Thyroid gland (tissue), 4 donors: ENCODE measurements at regions not wholly inside any gene's neighbourhood (a gene's known extent, or its start where the extent isn't known, plus 50 kb on each side); places are given as distances from the start of the nearest gene placed in this dataset.

Experiments
- DNase-seq, 2 donors: peaks; one replicate each; pipeline ENCODE4 v3.0.0-alpha.2; 2019
- H3K27ac ChIP-seq, 3 donors: fragments of 200-600 bp; sonication (generic); 1 replicate in 2 of 3; 2 replicates in 1 of 3; pipeline ENCODE4 v1.5.1; 2016 to 2019; ENCODE audit warnings: mild to moderate bottlenecking in 1 of 3, moderate library complexity in 1 of 3
- H3K27me3 ChIP-seq: fragments of 200-600 bp; sonication (generic); one replicate; pipeline ENCODE4 v1.5.1; 2019
- H3K36me3 ChIP-seq, 2 donors: fragments of 200-600 bp; sonication (generic); one replicate each; pipeline ENCODE4 v1.5.1; 2016 to 2019
- H3K4me1 ChIP-seq, 2 donors: fragments of 200-600 bp; sonication (generic); one replicate each; pipeline ENCODE4 v1.5.1; 2017 to 2019
- H3K4me3 ChIP-seq, 3 donors: fragments of 200-600 bp; sonication (generic); replicated peaks in 1 of 3; 1 replicate in 2 of 3; 2 replicates in 1 of 3; pipeline ENCODE4 v1.5.1; 2016; ENCODE audit warnings: mild to moderate bottlenecking in 1 of 3
- H3K9me3 ChIP-seq: fragments of 200-600 bp; sonication (generic); one replicate; pipeline ENCODE4 v1.5.1; 2017
- CTCF ChIP-seq, 6 experiments: fragments of 200-600 bp in 3 of 6; fragments of 450-650 bp in 3 of 6; sonication (generic) in 3 of 6; IDR thresholded peaks; one replicate each; pipeline ENCODE4 v1.5.1; 2016 to 2019; ENCODE audit warnings: antibody characterized with exemption in 6 of 6, mild to moderate bottlenecking in 2 of 6, inconsistent platforms in 1 of 6, moderate library complexity in 1 of 6
- POLR2A ChIP-seq, 2 donors: fragments of 450-650 bp; IDR thresholded peaks; one replicate each; pipeline ENCODE4 v1.6.1; 2017; ENCODE audit warnings: antibody characterized with exemption in 2 of 2, mild to moderate bottlenecking in 2 of 2, moderate library complexity in 1 of 2
- WGBS, 2 donors: methylation state at CpG; one replicate each; pipeline ENCODE4 v1.1.5; 2017; 5-methylcytosine and 5-hydroxymethylcytosine counted together
- intact Hi-C: fragments of 100-400 bp; cut with DNase I; formaldehyde crosslinking; loops from one replicate; pipeline ENCODE4 v1.15.1; 2023

- H3K9me3 ChIP-seq = no peaks in the 10 kb centered on the region
- H3K27me3 ChIP-seq = no peaks in the 10 kb centered on the region
- no peaks in the 10 kb centered on the region for H3K4me1 ChIP-seq
- no peak for DNase-seq
- H3K27ac ChIP-seq = no peak overlapping the region
- WGBS, 2 donors = 70 to 74% methylated on average over 1 of the region's 1 CpG
- intact Hi-C loops = no loop called here
- H3K4me3 ChIP-seq = no peak overlapping the region
- no peak for TF ChIP-seq CTCF (IDR thresholded peaks at IDR 0.05)
- TF ChIP-seq POLR2A (IDR thresholded peaks at IDR 0.05) = no peak
- no peaks in the 10 kb centered on the region for H3K36me3 ChIP-seq
Measured at GRCh38 chr5:90285581-90285980, 124.0 kb downstream of the CETN3 start.

- Histone ChIP-seq H3K9me3 (no peaks in the 10 kb centered on the region), H3K27me3 (no peaks in the 10 kb centered on the region), H3K4me1 (no peaks in the 10 kb centered on the region), H3K27ac (no peak overlapping the region), H3K4me3 (no peak overlapping the region), H3K36me3 (no peaks in the 10 kb centered on the region)
- no peak for DNase-seq
- whole genome bisulfite sequencing, 2 donors = 97 to 98% methylated on average over 1 of the region's 1 CpG
- TF ChIP-seq CTCF (IDR thresholded peaks at IDR 0.05) = no peak
- no peak for TF ChIP-seq POLR2A (IDR thresholded peaks at IDR 0.05)
- intact Hi-C loops = no loop called here
Measured at GRCh38 chr5:90284375-90284774, 125.2 kb downstream of the CETN3 start.

- TF ChIP-seq CTCF (IDR thresholded peaks at IDR 0.05) (no peak), POLR2A (IDR thresholded peaks at IDR 0.05) (no peak)
- intact Hi-C loops = no loop called here
- H3K4me3 ChIP-seq = no peak overlapping the region
- DNase-seq = no peak
- no peaks in the 10 kb centered on the region for H3K4me1 ChIP-seq
- no peaks in the 10 kb centered on the region for H3K27me3 ChIP-seq
- H3K36me3 ChIP-seq = no peaks in the 10 kb centered on the region
- no peaks in the 10 kb centered on the region for H3K9me3 ChIP-seq
- 77 to 84% methylated on average over 3 of the region's 3 CpGs for WGBS, 2 donors
- H3K27ac ChIP-seq = no peak overlapping the region
Measured at GRCh38 chr5:90279091-90279490, 130.5 kb downstream of the CETN3 start.

- TF ChIP-seq CTCF (IDR thresholded peaks at IDR 0.05) (no peak), POLR2A (IDR thresholded peaks at IDR 0.05) (no peak)
- H3K36me3 ChIP-seq = no peaks in the 10 kb centered on the region
- 75 to 77% methylated on average over 2 of the region's 2 CpGs for WGBS, 2 donors
- no peak for DNase-seq
- H3K9me3 ChIP-seq = no peaks in the 10 kb centered on the region
- H3K27me3 ChIP-seq = no peaks in the 10 kb centered on the region
- intact Hi-C loops = no loop called here
- no peak overlapping the region for H3K4me3 ChIP-seq
- no peaks in the 10 kb centered on the region for H3K4me1 ChIP-seq
- H3K27ac ChIP-seq = no peak overlapping the region
Measured at GRCh38 chr5:90274216-90274615, 135.3 kb downstream of the CETN3 start.

GRCh38 chr5:90267646-90268045, 141.9 kb downstream of the CETN3 start:
- no peaks in the 10 kb centered on the region for H3K27me3 ChIP-seq
- no peak overlapping the region for H3K4me3 ChIP-seq
- H3K27ac ChIP-seq = no peak overlapping the region
- 45 to 52% methylated on average over 8 of the region's 8 CpGs for WGBS, 2 donors
- no peaks in the 10 kb centered on the region for H3K9me3 ChIP-seq
- no peaks in the 10 kb centered on the region for H3K4me1 ChIP-seq
- DNase-seq = peak; percentile 44 to 55
- intact Hi-C loops = loop anchor here (5.0 kb wide), 1 partner anchor 135 kb away; no protein-coding TSS in a partner anchor
- no peaks in the 10 kb centered on the region for H3K36me3 ChIP-seq
- TF ChIP-seq CTCF (IDR thresholded peaks at IDR 0.05) = no peak
- no peak for TF ChIP-seq POLR2A (IDR thresholded peaks at IDR 0.05)
